SIG-M5 treated with dmso at 0.1 percent for 504 hours (cell line): ENCODE measurements at regions not wholly inside any gene's neighbourhood (a gene's known extent, or its start where the extent isn't known, plus 50 kb on each side); places are given as distances from the start of the nearest gene placed in this dataset.
"Not testable (repeated sequence)": the region's sequence is repeated elsewhere in the genome, so short reads cannot be mapped to it uniquely, and the experiment has no call there.

Experiments used
- DNase-seq: peaks from one replicate; lab custom pipeline; 2025; ENCODE audit not compliant: unreplicated experiment; lab: John Stamatoyannopoulos, UW

DNA sequence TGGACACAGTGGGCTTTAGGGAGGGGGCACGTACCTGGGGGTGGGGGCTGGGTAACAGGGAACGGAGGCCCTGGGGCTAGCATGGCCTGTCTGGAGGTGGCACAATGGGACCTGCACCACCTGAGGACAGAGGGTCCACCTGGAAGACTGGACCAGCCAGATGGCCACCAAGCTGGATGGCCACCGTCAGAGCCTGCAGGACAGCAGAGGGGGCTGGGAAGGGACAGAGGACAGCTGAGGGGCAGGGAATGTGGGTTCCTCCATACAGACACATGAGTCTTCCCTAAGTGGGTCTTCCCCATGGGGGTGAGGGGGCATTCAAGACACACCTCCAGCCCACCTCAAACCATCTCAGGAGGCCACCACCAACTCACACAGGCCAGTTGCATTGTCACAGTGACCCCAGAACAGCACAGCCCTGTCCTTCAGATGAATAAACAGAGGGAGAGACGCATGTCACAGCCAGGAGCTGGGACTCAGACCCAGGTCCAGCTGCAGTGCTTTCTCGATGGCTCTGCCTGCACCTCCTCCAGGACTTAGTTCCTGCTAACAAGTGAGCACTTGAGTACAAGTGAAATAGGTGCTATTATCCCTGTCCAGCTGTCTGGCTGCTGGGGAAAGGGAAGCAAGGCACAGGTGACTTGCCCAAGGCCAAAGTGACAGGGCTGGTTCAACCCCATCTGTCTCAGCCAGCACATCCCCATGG, 52.4 kb upstream of the CSPG4 start:
- not testable (repeated sequence) for DNase-seq

DNA sequence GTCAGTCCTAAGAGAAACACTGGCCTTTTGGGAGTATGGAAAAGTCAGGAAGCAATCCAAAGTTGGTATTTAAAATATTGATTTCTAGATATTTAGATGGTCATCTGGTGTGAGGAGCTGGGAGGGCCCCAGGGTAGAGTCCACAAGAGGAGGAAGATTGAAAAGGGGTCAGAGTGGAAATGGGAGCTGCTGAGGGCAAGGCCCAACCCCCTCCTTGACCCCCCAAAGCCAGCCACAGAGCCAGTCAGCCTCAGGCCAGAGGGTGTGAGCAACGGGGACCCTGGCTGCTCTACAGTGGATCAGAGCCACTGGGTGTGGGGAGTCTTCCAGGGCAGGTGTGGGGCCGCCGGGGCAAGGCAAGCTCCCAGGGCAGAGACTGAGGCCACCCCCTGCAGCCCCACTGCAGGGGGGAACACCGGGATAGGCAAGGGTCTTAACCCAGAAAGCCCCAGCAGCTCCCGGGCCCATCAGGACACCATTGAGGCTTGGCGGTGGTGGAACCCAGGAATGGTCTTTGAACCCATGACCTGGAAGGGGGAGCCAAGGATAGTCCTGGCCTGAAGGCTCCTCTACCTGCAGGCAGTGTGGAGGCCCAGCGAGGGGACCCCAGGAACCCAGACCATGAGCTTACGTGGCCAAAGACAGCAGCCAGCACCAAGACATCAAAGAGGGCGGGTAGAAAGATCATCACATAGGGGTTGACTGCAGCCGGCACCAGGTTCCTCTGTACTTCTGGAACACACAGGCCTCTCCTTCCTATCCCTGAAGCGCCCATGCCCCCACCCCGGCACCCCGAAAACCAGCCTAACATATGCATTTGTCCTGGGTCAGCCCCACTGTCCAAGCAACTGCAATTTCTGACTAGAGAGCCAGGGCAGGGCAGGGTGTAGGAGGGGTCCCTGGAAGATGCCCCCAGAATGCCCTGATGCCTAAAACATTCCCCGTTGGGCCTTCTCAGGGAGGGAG, 51.3 kb upstream of the CSPG4 start:
- not testable (repeated sequence) for DNase-seq

DNA sequence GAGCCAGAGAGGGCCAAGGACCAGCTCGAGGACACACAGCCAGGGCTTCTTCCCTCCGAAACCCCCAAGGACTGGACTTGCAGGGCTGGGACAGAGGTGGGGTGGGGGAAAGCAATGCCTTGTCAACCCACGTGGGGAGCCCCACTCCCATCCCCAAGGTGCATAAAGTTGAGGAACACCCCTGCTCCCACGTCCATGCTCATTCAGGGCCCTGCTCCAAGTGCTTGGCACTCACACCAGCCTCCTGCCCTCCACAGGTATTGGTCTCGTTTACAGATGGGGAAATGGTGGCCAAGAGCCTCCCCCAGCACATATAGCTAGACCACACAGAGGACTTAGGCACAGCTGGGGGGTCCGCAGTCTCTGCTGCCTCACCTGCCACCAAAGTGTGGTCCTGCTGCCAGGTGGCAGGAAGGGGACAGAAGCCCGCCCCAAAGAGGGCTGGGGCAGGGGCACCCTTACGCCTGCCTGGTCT, 50.5 kb upstream of the CSPG4 start:
- DNase-seq: no peak
